Endodermal cell (in vitro differentiated cells): ENCODE measurements at regions not wholly inside any gene's neighbourhood (a gene's known extent, or its start where the extent isn't known, plus 50 kb on each side); places are given as distances from the start of the nearest gene placed in this dataset.
A peak's percentile ranks its signal among the peaks of the same experiment; 100 is the strongest.

Experiments used
- DNase-seq: peaks from one replicate; pipeline ENCODE4 v3.0.0-alpha.2; 2017
- H3K27ac ChIP-seq: 2 replicates; pipeline ENCODE4 v1.5.1; 2013; ENCODE audit warnings: mild to moderate bottlenecking, low read depth, low read length, moderate library complexity
- H3K27me3 ChIP-seq: 2 replicates; pipeline ENCODE4 v1.6.1; 2013; ENCODE audit warnings: mild to moderate bottlenecking, low read length, moderate library complexity; ENCODE audit not compliant: insufficient read depth, control insufficient read depth, poor library complexity, severe bottlenecking
- H3K36me3 ChIP-seq: 2 replicates; pipeline ENCODE4 v1.7.0; 2013; ENCODE audit warnings: mild to moderate bottlenecking, low read length, moderate library complexity; ENCODE audit not compliant: control insufficient read depth, insufficient read depth
- H3K4me1 ChIP-seq: one replicate; pipeline ENCODE4 v1.7.0; 2013; ENCODE audit warnings: low read length; ENCODE audit not compliant: control insufficient read depth, insufficient read depth
- H3K4me3 ChIP-seq: 2 replicates; pipeline ENCODE4 v1.5.1; 2013; ENCODE audit warnings: mild to moderate bottlenecking, low read length, moderate library complexity
- H3K9ac ChIP-seq: 2 replicates; pipeline ENCODE4 v1.6.1; 2013; ENCODE audit warnings: mild to moderate bottlenecking, low read length, moderate library complexity; ENCODE audit not compliant: poor library complexity, severe bottlenecking; ENCODE audit errors: extremely low read depth
- H3K9me3 ChIP-seq: 2 replicates; pipeline ENCODE4 v1.6.1; 2013; ENCODE audit warnings: mild to moderate bottlenecking, low read length, moderate library complexity; ENCODE audit not compliant: control insufficient read depth
- H3K27ac Mint-ChIP-seq: 2 replicates; pipeline ENCODE4 v1.8.0; 2020; ENCODE audit warnings: mixed read lengths
- H3K27me3 Mint-ChIP-seq: 2 replicates; pipeline ENCODE4 v1.8.0; 2021; ENCODE audit warnings: mild to moderate bottlenecking, mixed read lengths; ENCODE audit not compliant: insufficient read depth
- H3K36me3 Mint-ChIP-seq: 2 replicates; pipeline ENCODE4 v1.8.0; 2020; ENCODE audit warnings: low read depth, mixed read lengths
- H3K4me1 Mint-ChIP-seq: 2 replicates; pipeline ENCODE4 v1.8.0; 2020; ENCODE audit warnings: mixed read lengths
- H3K4me3 Mint-ChIP-seq: 2 replicates; pipeline ENCODE4 v1.8.0; 2020; ENCODE audit warnings: mild to moderate bottlenecking, moderate library complexity, mixed read lengths
- H3K9me3 Mint-ChIP-seq: 2 replicates; pipeline ENCODE4 v1.8.0; 2020; ENCODE audit warnings: mild to moderate bottlenecking, mixed read lengths
- CTCF ChIP-seq: fragments of 200-600 bp; sonication (generic); conservative IDR thresholded peaks from 2 replicates; pipeline ENCODE4 v1.5.0; 2021; ENCODE audit warnings: antibody characterized with exemption, mild to moderate bottlenecking
- whole genome bisulfite sequencing, 2 experiments: methylation state at CpG; one replicate each; pipeline versions ENCODE4 v1.1.5 to v1.1.7; 2013; ENCODE audit warnings: missing lambda C conversion rate in 2 of 2, mixed read lengths in 1 of 2; ENCODE audit not compliant: insufficient coverage in 1 of 2, insufficient read length in 1 of 2; 5-methylcytosine and 5-hydroxymethylcytosine counted together

- H3K9me3 Mint-ChIP-seq = peaks cover 8% of the 10 kb centered on the region
- H3K4me3 Mint-ChIP-seq = no peak overlapping the region
- WGBS, 2 experiments = 83 to 92% methylated on average over 1 to 8 of the region's 8 CpGs
- no peaks in the 10 kb centered on the region for H3K36me3 Mint-ChIP-seq
- peaks cover 33% of the 10 kb centered on the region for H3K4me1 Mint-ChIP-seq
- H3K4me3 ChIP-seq = no peak overlapping the region
- TF ChIP-seq CTCF = no peak
- no peak overlapping the region for H3K9ac ChIP-seq
- no peaks in the 10 kb centered on the region for H3K27me3 ChIP-seq
- H3K36me3 ChIP-seq = no peaks in the 10 kb centered on the region
- peaks cover 6% of the 10 kb centered on the region for H3K9me3 ChIP-seq
- H3K27ac ChIP-seq = no peak overlapping the region
- H3K27me3 Mint-ChIP-seq = peaks cover under 1% of the 10 kb centered on the region
- no peak for DNase-seq
- H3K27ac Mint-ChIP-seq = peak overlapping the region; percentile 42
- H3K4me1 ChIP-seq = peaks cover 17% of the 10 kb centered on the region
Observed at GRCh38 chr6:44054721-44055559, 72.3 kb downstream of the MRPL14 start.

DNA sequence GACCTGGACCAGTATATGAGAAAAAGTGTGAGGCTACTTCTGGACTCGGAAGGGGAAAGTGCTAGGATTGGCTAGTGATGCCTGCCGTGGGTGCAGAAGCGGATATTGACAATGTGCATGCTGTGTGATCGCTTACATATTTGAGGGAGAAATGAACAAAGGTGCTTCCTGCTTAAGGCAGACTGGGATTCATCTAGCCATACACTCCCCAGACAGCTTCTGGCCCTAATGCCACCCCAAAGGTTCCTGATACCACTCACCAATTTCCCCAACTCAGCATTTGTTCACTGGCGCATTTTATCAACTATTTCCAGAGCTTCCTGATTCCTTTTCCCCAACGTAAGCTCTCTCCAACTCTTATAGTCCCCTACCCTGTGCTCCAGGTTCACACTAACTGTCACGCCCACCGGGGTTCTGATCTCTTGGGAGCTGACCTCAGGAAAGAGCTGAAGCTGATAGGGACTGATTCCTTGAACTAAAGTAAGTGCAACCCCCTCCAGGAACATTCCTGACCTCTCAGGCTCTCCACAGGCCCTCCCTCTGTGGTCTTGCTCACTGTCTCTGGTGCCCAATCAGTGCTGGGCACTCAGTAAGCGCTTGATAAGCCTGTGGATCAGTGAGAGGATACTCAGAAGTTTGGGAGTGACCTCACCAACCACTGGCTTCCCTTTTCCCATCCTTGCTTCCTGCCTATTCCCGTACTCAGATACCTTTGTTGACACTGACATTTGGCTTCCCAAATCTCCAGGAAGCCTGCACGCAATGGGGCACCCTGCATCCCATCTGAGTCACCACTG is 73.3 kb downstream of the MRPL14 start:
- no peaks in the 10 kb centered on the region for H3K27me3 ChIP-seq
- H3K27ac Mint-ChIP-seq = peak overlapping the region; percentile 42
- WGBS, 2 experiments = 74 to 76% methylated on average over 9 to 11 of the region's 11 CpGs
- H3K4me1 ChIP-seq = peaks cover 14% of the 10 kb centered on the region
- no peak overlapping the region for H3K4me3 ChIP-seq
- no peaks in the 10 kb centered on the region for H3K9me3 Mint-ChIP-seq
- H3K36me3 ChIP-seq = no peaks in the 10 kb centered on the region
- H3K4me3 Mint-ChIP-seq = no peak overlapping the region
- no peak overlapping the region for H3K27ac ChIP-seq
- TF ChIP-seq CTCF = no peak
- peaks cover 32% of the 10 kb centered on the region for H3K4me1 Mint-ChIP-seq
- DNase-seq = peak; percentile 81
- no peaks in the 10 kb centered on the region for H3K36me3 Mint-ChIP-seq
- H3K27me3 Mint-ChIP-seq = no peaks in the 10 kb centered on the region
- H3K9ac ChIP-seq = no peak overlapping the region
- H3K9me3 ChIP-seq = no peaks in the 10 kb centered on the region

DNA sequence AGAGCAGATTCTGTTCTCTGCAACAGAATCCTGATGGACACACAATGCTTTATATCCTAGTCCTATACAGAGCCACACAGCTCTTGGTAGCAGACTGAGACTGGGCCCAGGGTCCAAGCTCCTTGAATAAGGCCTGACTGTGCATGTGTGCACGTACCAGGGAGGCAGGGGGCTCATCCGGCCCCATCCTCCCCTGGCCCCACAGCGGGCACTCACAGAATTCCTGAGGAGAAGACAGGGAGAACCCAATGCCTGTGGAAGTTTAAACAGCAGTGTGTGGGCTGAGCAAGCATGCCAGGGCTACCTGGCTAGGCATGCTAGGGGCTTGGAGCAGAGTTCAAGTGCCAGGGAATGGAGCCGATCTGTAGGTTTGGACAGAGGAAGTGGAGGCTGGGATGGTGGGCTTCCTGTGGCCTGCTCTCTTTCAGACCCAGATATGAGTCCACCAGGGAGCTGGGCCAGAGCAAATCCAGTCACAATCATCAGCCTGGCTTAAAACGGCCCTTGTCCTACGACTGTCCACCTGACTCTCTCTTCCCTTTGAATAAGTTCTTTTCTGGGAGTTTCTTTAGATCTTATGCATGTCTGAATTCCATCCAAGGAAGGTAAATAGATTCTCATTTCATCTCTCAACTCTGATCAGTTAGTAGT is 74.0 kb downstream of the MRPL14 start:
- no peaks in the 10 kb centered on the region for H3K36me3 Mint-ChIP-seq
- Histone ChIP-seq H3K9me3 (no peaks in the 10 kb centered on the region), H3K36me3 (no peaks in the 10 kb centered on the region), H3K9ac (no peak overlapping the region), H3K4me1 (peaks cover 11% of the 10 kb centered on the region), H3K27me3 (no peaks in the 10 kb centered on the region), H3K4me3 (no peak overlapping the region), H3K27ac (no peak overlapping the region)
- H3K27me3 Mint-ChIP-seq = no peaks in the 10 kb centered on the region
- no peak overlapping the region for H3K4me3 Mint-ChIP-seq
- peaks cover 26% of the 10 kb centered on the region for H3K4me1 Mint-ChIP-seq
- no peak for DNase-seq
- TF ChIP-seq CTCF = no peak
- 88 to 100% methylated on average over 6 of the region's 6 CpGs for WGBS, 2 experiments
- peak overlapping the region; percentile 32 for H3K27ac Mint-ChIP-seq
- no peaks in the 10 kb centered on the region for H3K9me3 Mint-ChIP-seq
